DND-41 (cell line): ENCODE measurements at regions not wholly inside any gene's neighbourhood (a gene's known extent, or its start where the extent isn't known, plus 50 kb on each side); places are given as distances from the start of the nearest gene placed in this dataset.

Experiments used
- ATAC-seq: fragments of 200-7000 bp; cut with Tn5 transposase; 3 replicates; pipeline ENCODE4 v1.9.1; 2021; ENCODE audit warnings: low read depth; ENCODE audit not compliant: insufficient read depth
- DNase-seq: peaks from one replicate; pipeline ENCODE4 v3.0.0-alpha.2; 2020
- H2AFZ ChIP-seq: 2 replicates; pipeline ENCODE4 v1.6.0; 2012; ENCODE audit warnings: low read depth, low read length
- H3K27ac ChIP-seq: 2 replicates; pipeline ENCODE4 v1.5.1; 2012; ENCODE audit warnings: low read length, inconsistent platforms
- H3K27me3 ChIP-seq: fragments of 200-600 bp; sonication (generic); 2 replicates; pipeline ENCODE4 v1.6.0; 2012; ENCODE audit warnings: low read length, mild to moderate bottlenecking, inconsistent platforms; ENCODE audit not compliant: insufficient read depth, poor library complexity
- H3K36me3 ChIP-seq: 2 replicates; pipeline ENCODE4 v1.5.1; 2012; ENCODE audit warnings: low read length, inconsistent platforms; ENCODE audit not compliant: insufficient read depth
- H3K4me1 ChIP-seq: 2 replicates; pipeline ENCODE4 v1.5.1; 2012; ENCODE audit warnings: mild to moderate bottlenecking, low read length; ENCODE audit not compliant: insufficient read depth
- H3K4me2 ChIP-seq: 2 replicates; pipeline ENCODE4 v1.6.0; 2012; ENCODE audit warnings: mild to moderate bottlenecking, moderate library complexity, low read length, inconsistent platforms; ENCODE audit not compliant: insufficient read depth
- H3K4me3 ChIP-seq, 2 experiments: fragments of 200-600 bp in 1 of 2; shearing (Covaris generic) in 1 of 2; 2 replicates each; pipeline ENCODE4 v1.5.1; 2012 to 2016; ENCODE audit warnings: inconsistent platforms in 2 of 2, low read length in 2 of 2, mild to moderate bottlenecking in 2 of 2, low read depth in 1 of 2, moderate library complexity in 1 of 2
- H3K79me2 ChIP-seq: 2 replicates; pipeline ENCODE4 v1.6.0; 2012; ENCODE audit warnings: low read length, inconsistent platforms; ENCODE audit not compliant: insufficient read depth
- H3K9ac ChIP-seq: 2 replicates; pipeline ENCODE4 v1.6.0; 2012; ENCODE audit warnings: low read depth, mild to moderate bottlenecking, inconsistent platforms, low read length, moderate library complexity
- H3K9me3 ChIP-seq: 2 replicates; pipeline ENCODE4 v1.5.1; 2012; ENCODE audit warnings: low read length, moderate library complexity, mild to moderate bottlenecking, inconsistent platforms; ENCODE audit not compliant: insufficient read depth, severe bottlenecking
- H4K20me1 ChIP-seq: 2 replicates; pipeline ENCODE4 v1.6.0; 2012; ENCODE audit warnings: low read length; ENCODE audit not compliant: insufficient read depth
- CTCF ChIP-seq: IDR thresholded peaks from 2 replicates; pipeline ENCODE4 v1.5.1; 2012; ENCODE audit warnings: borderline replicate concordance, low read length, moderate library complexity, mild to moderate bottlenecking; ENCODE audit not compliant: poor library complexity, severe bottlenecking; ENCODE audit errors: extremely low read depth
- EZH2 ChIP-seq: IDR thresholded peaks from 3 replicates; pipeline ENCODE4 v1.6.1; 2012; ENCODE audit warnings: borderline replicate concordance, low read depth, mild to moderate bottlenecking, moderate library complexity, low read length, inconsistent platforms; ENCODE audit not compliant: severe bottlenecking

- TF ChIP-seq CTCF (no peak), EZH2 (no peak)
- no peaks in the 10 kb centered on the region for H3K79me2 ChIP-seq
- no peak overlapping the region for H3K4me3 ChIP-seq
- H3K36me3 ChIP-seq, result no peaks in the 10 kb centered on the region
- no peaks in the 10 kb centered on the region for H3K4me1 ChIP-seq
- no peak overlapping the region for H3K9ac ChIP-seq
- H3K4me2 ChIP-seq, result no peak overlapping the region
- H3K27ac ChIP-seq, result no peak overlapping the region
- no peaks in the 10 kb centered on the region for H3K27me3 ChIP-seq
- H3K9me3 ChIP-seq, result peaks cover 7% of the 10 kb centered on the region
- peak; percentile 37; the same call in 1 of the 3 replicates for ATAC-seq
- no peaks in the 10 kb centered on the region for H4K20me1 ChIP-seq
- no peak for DNase-seq
- H2AFZ ChIP-seq, result no peak overlapping the region
Observed at GRCh38 chr1:8182034-8182761, 135.7 kb upstream of the SLC45A1 start.

GRCh38 chr1:8179132-8179793 lies 138.7 kb upstream of the SLC45A1 start:
- Histone ChIP-seq H3K9me3 (peaks cover 7% of the 10 kb centered on the region), H4K20me1 (no peaks in the 10 kb centered on the region), H3K4me2 (no peak overlapping the region), H3K9ac (no peak overlapping the region), H2AFZ (no peak overlapping the region), H3K4me3 (no peak overlapping the region), H3K4me1 (no peaks in the 10 kb centered on the region), H3K27ac (no peak overlapping the region), H3K79me2 (no peaks in the 10 kb centered on the region), H3K36me3 (no peaks in the 10 kb centered on the region), H3K27me3 (no peaks in the 10 kb centered on the region)
- DNase-seq (no peak), ATAC-seq (no peak)
- TF ChIP-seq CTCF, result no peak
- no peak for TF ChIP-seq EZH2

- H3K79me2 ChIP-seq, result no peaks in the 10 kb centered on the region
- H3K9ac ChIP-seq, result no peak overlapping the region
- H3K4me3 ChIP-seq, result no peak overlapping the region
- H3K27ac ChIP-seq, result no peak overlapping the region
- ATAC-seq (no peak), DNase-seq (no peak)
- H4K20me1 ChIP-seq, result no peaks in the 10 kb centered on the region
- peaks cover 7% of the 10 kb centered on the region for H3K9me3 ChIP-seq
- H2AFZ ChIP-seq, result no peak overlapping the region
- no peak overlapping the region for H3K4me2 ChIP-seq
- H3K27me3 ChIP-seq, result no peaks in the 10 kb centered on the region
- H3K4me1 ChIP-seq, result no peaks in the 10 kb centered on the region
- TF ChIP-seq EZH2 (no peak), CTCF (no peak)
- no peaks in the 10 kb centered on the region for H3K36me3 ChIP-seq
Observed at GRCh38 chr1:8176279-8176678, 141.6 kb upstream of the SLC45A1 start.
